ENCODE measurements at regions not wholly inside any gene's neighbourhood (a gene's known extent, or its start where the extent isn't known, plus 50 kb on each side); places are given as distances from the start of the nearest gene placed in this dataset.

- Histone ChIP-seq H3K27me3 (ENCODE audit: insufficient read depth, low read length) (no peaks in the 10 kb centered on the region), H3K4me1 (ENCODE audit: insufficient read depth, low read length) (no peaks in the 10 kb centered on the region), H3K9me3 (ENCODE audit: low read depth, low read length) (no peaks in the 10 kb centered on the region), H3K4me3 (ENCODE audit: low read length) (no peak overlapping the region)
Measured at GRCh38 chr4:123096038-123096437, 173.6 kb upstream of the NUDT6 start.

GRCh38 chr4:123102897-123103471 is 180.6 kb upstream of the NUDT6 start:
- no peaks in the 10 kb centered on the region for H3K9me3 ChIP-seq (ENCODE audit: low read depth, low read length)
- H3K27me3 ChIP-seq (ENCODE audit: insufficient read depth, low read length), result no peaks in the 10 kb centered on the region
- no peaks in the 10 kb centered on the region for H3K4me1 ChIP-seq (ENCODE audit: insufficient read depth, low read length)
- no peak overlapping the region for H3K4me3 ChIP-seq (ENCODE audit: low read length)

- H3K4me3 ChIP-seq (ENCODE audit: low read length), result no peak overlapping the region
Measured at GRCh38 chr4:123104310-123105025, 182.1 kb upstream of the NUDT6 start.

GRCh38 chr4:123105026-123105420 is 182.6 kb upstream of the NUDT6 start:
- H3K9me3 ChIP-seq (ENCODE audit: low read depth, low read length), result no peaks in the 10 kb centered on the region
- H3K4me1 ChIP-seq (ENCODE audit: insufficient read depth, low read length), result no peaks in the 10 kb centered on the region
- H3K27me3 ChIP-seq (ENCODE audit: insufficient read depth, low read length), result no peaks in the 10 kb centered on the region

More at GRCh38 chr4:123104310-123105025, 182.1 kb upstream of the NUDT6 start:
- Histone ChIP-seq H3K27me3 (ENCODE audit: insufficient read depth, low read length) (no peaks in the 10 kb centered on the region), H3K4me1 (ENCODE audit: insufficient read depth, low read length) (no peaks in the 10 kb centered on the region), H3K9me3 (ENCODE audit: low read depth, low read length) (no peaks in the 10 kb centered on the region)

GRCh38 chr4:123106747-123107146 is 184.3 kb upstream of the NUDT6 start:
- H3K4me3 ChIP-seq (ENCODE audit: low read length), result no peak overlapping the region
- H3K27me3 ChIP-seq (ENCODE audit: insufficient read depth, low read length), result no peaks in the 10 kb centered on the region
- H3K9me3 ChIP-seq (ENCODE audit: low read depth, low read length), result no peaks in the 10 kb centered on the region
- no peaks in the 10 kb centered on the region for H3K4me1 ChIP-seq (ENCODE audit: insufficient read depth, low read length)

More at GRCh38 chr4:123105026-123105420, 182.6 kb upstream of the NUDT6 start:
- no peak overlapping the region for H3K4me3 ChIP-seq (ENCODE audit: low read length)

- Histone ChIP-seq H3K4me1 (ENCODE audit: insufficient read depth, low read length) (no peaks in the 10 kb centered on the region), H3K4me3 (ENCODE audit: low read length) (no peak overlapping the region), H3K27me3 (ENCODE audit: insufficient read depth, low read length) (no peaks in the 10 kb centered on the region), H3K9me3 (ENCODE audit: low read depth, low read length) (no peaks in the 10 kb centered on the region)
Measured at GRCh38 chr4:123107444-123108252, 185.3 kb upstream of the NUDT6 start.

- no peaks in the 10 kb centered on the region for H3K9me3 ChIP-seq (ENCODE audit: low read depth, low read length)
- no peaks in the 10 kb centered on the region for H3K27me3 ChIP-seq (ENCODE audit: insufficient read depth, low read length)
- H3K4me3 ChIP-seq (ENCODE audit: low read length), result no peak overlapping the region
- H3K4me1 ChIP-seq (ENCODE audit: insufficient read depth, low read length), result no peaks in the 10 kb centered on the region
Measured at GRCh38 chr4:123109139-123109538, 186.7 kb upstream of the NUDT6 start.

GRCh38 chr4:123110147-123110546 is 187.8 kb upstream of the NUDT6 start:
- Histone ChIP-seq H3K4me1 (ENCODE audit: insufficient read depth, low read length) (no peaks in the 10 kb centered on the region), H3K27me3 (ENCODE audit: insufficient read depth, low read length) (no peaks in the 10 kb centered on the region), H3K9me3 (ENCODE audit: low read depth, low read length) (no peaks in the 10 kb centered on the region), H3K4me3 (ENCODE audit: low read length) (no peak overlapping the region)

- no peaks in the 10 kb centered on the region for H3K4me1 ChIP-seq (ENCODE audit: insufficient read depth, low read length)
- H3K27me3 ChIP-seq (ENCODE audit: insufficient read depth, low read length), result no peaks in the 10 kb centered on the region
- H3K4me3 ChIP-seq (ENCODE audit: low read length), result no peak overlapping the region
- no peaks in the 10 kb centered on the region for H3K9me3 ChIP-seq (ENCODE audit: low read depth, low read length)
Measured at GRCh38 chr4:123110685-123111084, 188.3 kb upstream of the NUDT6 start.

- Histone ChIP-seq H3K9me3 (ENCODE audit: low read depth, low read length) (no peaks in the 10 kb centered on the region), H3K4me3 (ENCODE audit: low read length) (no peak overlapping the region), H3K4me1 (ENCODE audit: insufficient read depth, low read length) (no peaks in the 10 kb centered on the region), H3K27me3 (ENCODE audit: insufficient read depth, low read length) (no peaks in the 10 kb centered on the region)
Measured at GRCh38 chr4:123113155-123113554, 190.8 kb upstream of the NUDT6 start.

- Histone ChIP-seq H3K9me3 (ENCODE audit: low read depth, low read length) (no peaks in the 10 kb centered on the region), H3K4me3 (ENCODE audit: low read length) (no peak overlapping the region), H3K4me1 (ENCODE audit: insufficient read depth, low read length) (no peaks in the 10 kb centered on the region)
Measured at GRCh38 chr4:123114084-123114914, 191.9 kb upstream of the NUDT6 start.

GRCh38 chr4:123114915-123115756 is 192.7 kb upstream of the NUDT6 start:
- no peaks in the 10 kb centered on the region for H3K27me3 ChIP-seq (ENCODE audit: insufficient read depth, low read length)
- H3K4me3 ChIP-seq (ENCODE audit: low read length), result no peak overlapping the region
- no peaks in the 10 kb centered on the region for H3K4me1 ChIP-seq (ENCODE audit: insufficient read depth, low read length)
- no peaks in the 10 kb centered on the region for H3K9me3 ChIP-seq (ENCODE audit: low read depth, low read length)

More at GRCh38 chr4:123114084-123114914, 191.9 kb upstream of the NUDT6 start:
- H3K27me3 ChIP-seq (ENCODE audit: insufficient read depth, low read length), result no peaks in the 10 kb centered on the region

- Histone ChIP-seq H3K27me3 (ENCODE audit: insufficient read depth, low read length) (no peaks in the 10 kb centered on the region), H3K9me3 (ENCODE audit: low read depth, low read length) (no peaks in the 10 kb centered on the region), H3K4me3 (ENCODE audit: low read length) (no peak overlapping the region), H3K4me1 (ENCODE audit: insufficient read depth, low read length) (no peaks in the 10 kb centered on the region)
Measured at GRCh38 chr4:123116412-123116811, 194.0 kb upstream of the NUDT6 start.

GRCh38 chr4:123120473-123120872 is 198.1 kb upstream of the NUDT6 start:
- no peak overlapping the region for H3K4me3 ChIP-seq (ENCODE audit: low read length)
- no peaks in the 10 kb centered on the region for H3K4me1 ChIP-seq (ENCODE audit: insufficient read depth, low read length)

More at GRCh38 chr4:123120473-123120872, 198.1 kb upstream of the NUDT6 start:
- H3K27me3 ChIP-seq (ENCODE audit: insufficient read depth, low read length), result no peaks in the 10 kb centered on the region
- no peaks in the 10 kb centered on the region for H3K9me3 ChIP-seq (ENCODE audit: low read depth, low read length)
